Natural killer cell (primary cell): ENCODE measurements at regions not wholly inside any gene's neighbourhood (a gene's known extent, or its start where the extent isn't known, plus 50 kb on each side); places are given as distances from the start of the nearest gene placed in this dataset.
A peak's percentile ranks its signal among the peaks of the same experiment; 100 is the strongest.

Experiments
- ATAC-seq, 3 donors: fragments of 150-1000 bp in 2 of 3; fragments of 200-7000 bp in 1 of 3; cut with Tn5 transposase; 1 replicate in 1 of 3; 2 replicates in 2 of 3; pipeline ENCODE4 v1.10.0; 2021; ENCODE audit warnings: mild to moderate bottlenecking in 2 of 3, moderate library complexity in 2 of 3
- DNase-seq, 2 donors: peaks; one replicate each; pipeline versions ENCODE4 v3.0.0 to v3.0.0-alpha.2; 2013 to 2021; ENCODE audit warnings: mixed read lengths in 1 of 2
- H3K27ac ChIP-seq: one replicate; pipeline ENCODE4 v1.5.1; 2013; ENCODE audit warnings: mild to moderate bottlenecking, low read length
- H3K27me3 ChIP-seq: one replicate; pipeline ENCODE4 v1.6.1; 2013; ENCODE audit warnings: low read length; ENCODE audit not compliant: control insufficient read depth, insufficient read depth
- H3K36me3 ChIP-seq: one replicate; pipeline ENCODE4 v1.6.1; 2013; ENCODE audit warnings: low read length; ENCODE audit not compliant: control insufficient read depth, insufficient read depth
- H3K4me1 ChIP-seq: one replicate; pipeline ENCODE4 v1.6.1; 2013; ENCODE audit warnings: low read length; ENCODE audit not compliant: control insufficient read depth, insufficient read depth
- H3K4me3 ChIP-seq: one replicate; pipeline ENCODE4 v1.5.1; 2013; ENCODE audit warnings: low read length
- H3K9me3 ChIP-seq: one replicate; pipeline ENCODE4 v1.6.1; 2013; ENCODE audit warnings: low read length; ENCODE audit not compliant: control insufficient read depth, insufficient read depth
- H3K27ac Mint-ChIP-seq, 2 donors: one replicate each; pipeline ENCODE4 v1.8.0; 2022; ENCODE audit warnings: mild to moderate bottlenecking in 2 of 2, mixed read lengths in 2 of 2, moderate library complexity in 1 of 2
- H3K27me3 Mint-ChIP-seq, 2 donors: one replicate each; pipeline ENCODE4 v1.8.0; 2022; ENCODE audit warnings: low read depth in 2 of 2, mixed read lengths in 2 of 2
- H3K36me3 Mint-ChIP-seq: one replicate; pipeline ENCODE4 v1.8.0; 2022; ENCODE audit warnings: mixed read lengths
- H3K4me1 Mint-ChIP-seq, 2 donors: one replicate each; pipeline ENCODE4 v1.8.0; 2022; ENCODE audit warnings: mixed read lengths in 2 of 2
- H3K4me3 Mint-ChIP-seq: one replicate; pipeline ENCODE4 v1.8.0; 2022; ENCODE audit warnings: mild to moderate bottlenecking, moderate library complexity, mixed read lengths
- H3K9me3 Mint-ChIP-seq, 2 donors: one replicate each; pipeline ENCODE4 v1.8.0; 2022; ENCODE audit warnings: mixed read lengths in 2 of 2
- WGBS: methylation state at CpG from one replicate; pipeline ENCODE4 v1.1.7; 2013; ENCODE audit warnings: missing lambda C conversion rate; ENCODE audit not compliant: insufficient coverage; 5-methylcytosine and 5-hydroxymethylcytosine counted together
- intact Hi-C: fragments of 100-400 bp; cut with micrococcal nuclease; formaldehyde crosslinking; loops from one replicate; pipeline ENCODE4 v1.14.2; 2022
- TF ChIP-seq, protein P1 (sequence below): fragments of 200-600 bp; IDR thresholded peaks from one replicate; pipeline ENCODE4 v1.8.0; 2022; ENCODE audit warnings: antibody characterized with exemption

DNA sequence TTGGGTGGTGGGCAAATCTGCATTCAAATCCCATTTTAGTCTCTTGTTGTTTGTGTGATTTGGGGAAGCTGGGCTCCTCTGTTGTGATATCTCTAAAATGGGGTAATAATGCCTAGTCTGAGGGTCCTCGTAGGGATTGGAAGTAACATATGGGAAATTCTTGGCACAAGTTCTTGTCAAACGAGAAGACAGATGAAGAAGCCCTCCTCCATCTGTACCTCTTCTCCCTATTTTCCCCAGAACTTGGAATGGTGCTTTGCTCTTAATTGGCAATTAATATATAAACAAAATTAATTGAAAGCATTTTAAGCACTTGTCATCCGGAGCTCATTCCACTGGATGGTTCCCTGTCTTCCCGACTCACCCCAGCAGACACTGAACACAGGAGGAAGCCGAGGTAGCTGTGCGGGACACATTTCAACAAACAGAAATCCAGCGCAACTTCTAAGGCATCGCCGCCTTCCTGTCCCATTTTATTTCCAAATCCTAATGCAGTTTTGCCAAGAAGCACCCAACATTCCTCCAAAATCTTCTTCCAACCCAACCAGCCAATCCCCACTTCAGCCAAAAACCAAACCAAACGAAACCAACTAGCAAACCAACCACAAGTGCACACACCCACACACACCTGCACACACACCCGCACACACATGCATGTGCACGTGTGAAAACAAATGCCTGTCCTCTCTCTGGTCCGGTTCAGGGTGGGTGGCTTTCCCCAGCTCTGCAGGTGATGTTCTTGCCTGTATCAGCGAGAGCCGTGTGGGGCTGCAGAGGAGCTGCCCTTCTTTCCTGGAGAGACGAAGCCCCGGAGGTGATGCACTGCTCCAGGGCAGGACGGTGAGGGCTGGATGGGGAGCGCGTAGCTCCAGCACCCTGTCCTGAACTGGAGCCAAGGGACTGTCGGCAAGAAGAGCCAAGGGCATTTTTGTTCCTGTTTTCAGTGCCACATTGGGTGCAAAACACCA lies 100.8 kb upstream of the B3GAT1 start:
- H3K9me3 ChIP-seq: no peaks in the 10 kb centered on the region
- H3K4me3 ChIP-seq: no peak overlapping the region
- no peak overlapping the region for H3K4me3 Mint-ChIP-seq
- intact Hi-C loops: no loop called here
- TF ChIP-seq, protein P1, sequence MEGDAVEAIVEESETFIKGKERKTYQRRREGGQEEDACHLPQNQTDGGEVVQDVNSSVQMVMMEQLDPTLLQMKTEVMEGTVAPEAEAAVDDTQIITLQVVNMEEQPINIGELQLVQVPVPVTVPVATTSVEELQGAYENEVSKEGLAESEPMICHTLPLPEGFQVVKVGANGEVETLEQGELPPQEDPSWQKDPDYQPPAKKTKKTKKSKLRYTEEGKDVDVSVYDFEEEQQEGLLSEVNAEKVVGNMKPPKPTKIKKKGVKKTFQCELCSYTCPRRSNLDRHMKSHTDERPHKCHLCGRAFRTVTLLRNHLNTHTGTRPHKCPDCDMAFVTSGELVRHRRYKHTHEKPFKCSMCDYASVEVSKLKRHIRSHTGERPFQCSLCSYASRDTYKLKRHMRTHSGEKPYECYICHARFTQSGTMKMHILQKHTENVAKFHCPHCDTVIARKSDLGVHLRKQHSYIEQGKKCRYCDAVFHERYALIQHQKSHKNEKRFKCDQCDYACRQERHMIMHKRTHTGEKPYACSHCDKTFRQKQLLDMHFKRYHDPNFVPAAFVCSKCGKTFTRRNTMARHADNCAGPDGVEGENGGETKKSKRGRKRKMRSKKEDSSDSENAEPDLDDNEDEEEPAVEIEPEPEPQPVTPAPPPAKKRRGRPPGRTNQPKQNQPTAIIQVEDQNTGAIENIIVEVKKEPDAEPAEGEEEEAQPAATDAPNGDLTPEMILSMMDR: no peak
- H3K27me3 ChIP-seq: no peaks in the 10 kb centered on the region
- H3K27ac ChIP-seq: no peak overlapping the region
- no peaks in the 10 kb centered on the region for H3K9me3 Mint-ChIP-seq
- H3K36me3 Mint-ChIP-seq: no peaks in the 10 kb centered on the region
- ATAC-seq: no peak
- 82% methylated on average over 20 of the region's 21 CpGs for WGBS
- H3K4me1 Mint-ChIP-seq: peaks cover 0 to 12% of the 10 kb centered on the region in 2 donors
- no peaks in the 10 kb centered on the region for H3K4me1 ChIP-seq
- H3K27ac Mint-ChIP-seq: no peak overlapping the region
- DNase-seq: peak in 1 of 2 donors; percentile 1
- no peaks in the 10 kb centered on the region for H3K36me3 ChIP-seq
- peaks cover 7% of the 10 kb centered on the region in 2 donors for H3K27me3 Mint-ChIP-seq

DNA sequence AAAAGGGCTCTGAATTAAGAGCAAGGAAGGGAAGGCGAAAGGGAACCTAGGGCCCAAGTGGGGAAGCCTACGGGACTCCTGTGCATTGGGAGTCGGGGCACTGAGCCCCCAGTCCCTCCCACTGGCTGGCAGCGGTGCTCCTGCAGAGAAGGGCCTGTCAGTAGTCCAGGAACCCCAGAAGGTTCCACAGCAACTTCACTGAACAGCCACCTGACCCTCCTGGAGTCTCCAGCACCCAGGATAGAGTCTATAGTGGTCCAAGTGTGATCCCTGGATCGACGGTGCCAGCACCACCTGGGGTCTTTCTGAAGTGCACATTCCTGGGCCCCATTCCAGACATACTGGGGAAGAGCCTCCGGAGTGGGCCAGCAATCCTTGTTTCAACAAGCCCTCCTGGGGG lies 100.0 kb upstream of the B3GAT1 start:
- no peaks in the 10 kb centered on the region for H3K9me3 Mint-ChIP-seq
- H3K27me3 Mint-ChIP-seq: peaks cover 7% of the 10 kb centered on the region in 2 donors

DNA sequence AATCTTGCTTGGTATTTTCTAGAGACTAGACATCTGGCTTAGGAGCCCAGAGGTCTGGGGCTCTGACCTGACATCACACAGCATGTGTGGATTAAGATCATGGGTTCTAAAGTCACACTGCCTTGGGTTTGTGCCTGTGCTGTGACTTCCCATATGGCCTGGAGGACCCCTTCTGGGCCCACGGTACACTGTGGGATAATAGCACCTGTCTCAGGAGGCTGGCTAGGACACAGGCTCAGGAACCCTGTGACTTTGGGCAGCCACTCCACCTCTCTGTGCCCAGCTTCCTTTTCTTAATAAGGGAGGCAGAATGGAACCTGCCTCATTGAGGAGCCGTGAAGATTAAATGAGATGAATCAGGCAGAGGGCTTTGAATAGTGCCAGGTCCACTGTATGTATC lies 99.2 kb upstream of the B3GAT1 start:
- Histone ChIP-seq H3K27me3 (no peaks in the 10 kb centered on the region), H3K9me3 (no peaks in the 10 kb centered on the region), H3K4me1 (no peaks in the 10 kb centered on the region), H3K27ac (no peak overlapping the region), H3K36me3 (no peaks in the 10 kb centered on the region), H3K4me3 (no peak overlapping the region)
- Mint-ChIP-seq H3K4me3 (no peak overlapping the region), H3K27ac (no peak overlapping the region), H3K4me1 (peaks cover 0 to 12% of the 10 kb centered on the region in 2 donors), H3K27me3 (peaks cover 7% of the 10 kb centered on the region in 2 donors), H3K36me3 (no peaks in the 10 kb centered on the region), H3K9me3 (no peaks in the 10 kb centered on the region)
- peak in 1 of 2 donors; percentile 5 for DNase-seq
- WGBS: 88% methylated on average over 2 of the region's 2 CpGs
- ATAC-seq: no peak
- TF ChIP-seq, protein P1: no peak
- intact Hi-C loops: no loop called here

More for the DNA sequence above, 100.0 kb upstream of the B3GAT1 start:
- Histone ChIP-seq H3K27me3 (no peaks in the 10 kb centered on the region), H3K27ac (no peak overlapping the region), H3K4me1 (no peaks in the 10 kb centered on the region), H3K9me3 (no peaks in the 10 kb centered on the region), H3K4me3 (no peak overlapping the region), H3K36me3 (no peaks in the 10 kb centered on the region)
- 61% methylated on average over 7 of the region's 7 CpGs for WGBS
- ATAC-seq (no peak), DNase-seq (peak in 1 of 2 donors; percentile 7)
- H3K4me3 Mint-ChIP-seq: no peak overlapping the region
- H3K4me1 Mint-ChIP-seq: peaks cover 0 to 12% of the 10 kb centered on the region in 2 donors
- no peaks in the 10 kb centered on the region for H3K36me3 Mint-ChIP-seq
- intact Hi-C loops: no loop called here
- no peak overlapping the region for H3K27ac Mint-ChIP-seq
- TF ChIP-seq, protein P1: no peak
